Pancreas (tissue), 10 donors: ENCODE measurements at regions not wholly inside any gene's neighbourhood (a gene's known extent, or its start where the extent isn't known, plus 50 kb on each side); places are given as distances from the start of the nearest gene placed in this dataset.
"Not testable (repeated sequence)": the region's sequence is repeated elsewhere in the genome, so short reads cannot be mapped to it uniquely, and the experiment has no call there.

ENCODE experiments used
- ATAC-seq, 4 donors: fragments of 200-7000 bp; cut with Tn5 transposase; one replicate each; pipeline versions ENCODE4 v1.8.0 to v1.9.1; 2020; ENCODE audit warnings: mild to moderate bottlenecking in 4 of 4, moderate library complexity in 4 of 4
- DNase-seq, 6 donors: peaks; one replicate each; pipeline ENCODE4 v3.0.0-alpha.2; 2020
- FAIRE-seq: peaks from 2 replicates; lab custom pipeline; 2012; peaks lifted over from hg19 to GRCh38; lab: Jason Lieb, UNC
- H3K27ac ChIP-seq, 4 donors: fragments of 200-600 bp; sonication (generic); 1 replicate in 3 of 4; 2 replicates in 1 of 4; pipeline versions ENCODE4 v1.5.0 to v1.8.0; 2020
- H3K27me3 ChIP-seq, 4 donors: fragments of 200-600 bp; one replicate each; pipeline ENCODE4 v1.8.0; 2021
- H3K36me3 ChIP-seq, 3 donors: fragments of 200-600 bp; sonication (generic) in 1 of 3; one replicate each; pipeline versions ENCODE4 v1.5.0 to v1.8.0; 2020 to 2021
- H3K4me1 ChIP-seq, 3 donors: fragments of 200-600 bp; one replicate each; pipeline ENCODE4 v1.8.0; 2021
- H3K4me3 ChIP-seq, 4 donors: fragments of 200-600 bp; sonication (generic) in 2 of 4; one replicate each; pipeline versions ENCODE4 v1.5.0 to v1.8.0; 2020 to 2021
- H3K9me3 ChIP-seq, 4 donors: fragments of 200-600 bp; one replicate each; pipeline ENCODE4 v1.8.0; 2021
- WGBS, 2 donors: extraction: QIAGEN DNeasy Blood & Tissue Kit; methylation state at CpG; one replicate each; pipeline ENCODE4 v1.1.7; 2013; 5-methylcytosine and 5-hydroxymethylcytosine counted together
- intact Hi-C, 3 donors: fragments of 100-400 bp; cut with DNase I; formaldehyde crosslinking; loops; one replicate each; pipeline versions ENCODE4 v1.11.1 to v1.14.2; 2022
- TF ChIP-seq, protein P1 (sequence below), 4 donors: fragments of 200-600 bp; sonication (generic) in 3 of 4; IDR thresholded peaks; one replicate each; pipeline versions ENCODE4 v1.5.0 to v1.8.0; 2021; ENCODE audit warnings: antibody characterized with exemption in 4 of 4
- donor health status: healthy with polysubstance abuse.
- donor health status: DM: no; HTN: no; CAD: no; lungs with moderate emphysema.
- donor health status: DM: no; HTN: no; CAD: no.
- donor health status: control.
- donor health status: control.
- donor health status: Bipolar disorder and iron deficiency.
- donor health status: DM: yes; HTN: yes; CAD: no.
- donor health status: DM: no; HTN: no; CAD: no.
- donor health status: DM: no; HTN: no; CAD: no.
- donor health status: DM: yes; HTN: yes; CAD: no.

DNA sequence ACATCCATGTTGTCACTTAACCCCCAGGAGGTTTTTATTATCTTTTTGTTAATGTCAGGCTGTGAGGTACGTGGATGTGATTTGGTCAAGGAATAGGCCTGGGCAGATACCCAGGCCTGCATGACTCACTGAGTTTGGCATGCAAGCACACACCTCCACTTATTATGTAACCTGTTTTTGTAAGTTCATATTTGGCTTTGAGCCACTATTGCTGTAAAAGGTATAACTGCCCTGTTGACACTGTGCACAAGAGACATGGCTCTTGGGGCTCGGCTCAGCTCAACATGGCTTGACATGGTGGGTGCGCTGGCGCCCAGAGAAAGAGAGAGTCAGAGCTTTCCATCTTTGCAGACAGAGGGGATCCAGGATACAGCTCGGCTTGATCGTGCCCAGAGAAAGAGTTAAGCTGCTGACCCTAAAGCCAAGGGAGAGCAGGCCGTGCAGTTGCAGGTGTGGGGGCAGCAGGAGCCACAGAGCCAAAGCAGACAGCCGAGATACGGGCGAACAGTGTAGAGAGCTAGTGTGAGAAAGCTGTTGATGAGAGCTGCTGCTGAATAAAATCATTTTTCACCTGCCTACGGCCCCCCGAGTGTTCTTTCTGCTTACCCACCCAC, 67.9 kb upstream of the UNC13C start:
- intact Hi-C loops: no loop called here
- TF ChIP-seq, protein P1, sequence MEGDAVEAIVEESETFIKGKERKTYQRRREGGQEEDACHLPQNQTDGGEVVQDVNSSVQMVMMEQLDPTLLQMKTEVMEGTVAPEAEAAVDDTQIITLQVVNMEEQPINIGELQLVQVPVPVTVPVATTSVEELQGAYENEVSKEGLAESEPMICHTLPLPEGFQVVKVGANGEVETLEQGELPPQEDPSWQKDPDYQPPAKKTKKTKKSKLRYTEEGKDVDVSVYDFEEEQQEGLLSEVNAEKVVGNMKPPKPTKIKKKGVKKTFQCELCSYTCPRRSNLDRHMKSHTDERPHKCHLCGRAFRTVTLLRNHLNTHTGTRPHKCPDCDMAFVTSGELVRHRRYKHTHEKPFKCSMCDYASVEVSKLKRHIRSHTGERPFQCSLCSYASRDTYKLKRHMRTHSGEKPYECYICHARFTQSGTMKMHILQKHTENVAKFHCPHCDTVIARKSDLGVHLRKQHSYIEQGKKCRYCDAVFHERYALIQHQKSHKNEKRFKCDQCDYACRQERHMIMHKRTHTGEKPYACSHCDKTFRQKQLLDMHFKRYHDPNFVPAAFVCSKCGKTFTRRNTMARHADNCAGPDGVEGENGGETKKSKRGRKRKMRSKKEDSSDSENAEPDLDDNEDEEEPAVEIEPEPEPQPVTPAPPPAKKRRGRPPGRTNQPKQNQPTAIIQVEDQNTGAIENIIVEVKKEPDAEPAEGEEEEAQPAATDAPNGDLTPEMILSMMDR (IDR thresholded peaks at IDR 0.05): no peak
- no peak for FAIRE-seq
- Histone ChIP-seq H3K27ac (peak overlapping the region in 1 of 4 donors; percentile 40), H3K4me3 (no peak overlapping the region), H3K27me3 (no peaks in the 10 kb centered on the region), H3K36me3 (no peaks in the 10 kb centered on the region), H3K4me1 (no peaks in the 10 kb centered on the region), H3K9me3 (no peaks in the 10 kb centered on the region)
- DNase-seq: peak in 3 of 6 donors; percentile 31 to 46 (median 36)
- ATAC-seq: peak; percentile 75 to 95 (median 84)
- WGBS, 2 donors: 62% methylated on average over 12 of the region's 12 CpGs; no CpG with 5 or more reads in 1 of the 2 donors

DNA sequence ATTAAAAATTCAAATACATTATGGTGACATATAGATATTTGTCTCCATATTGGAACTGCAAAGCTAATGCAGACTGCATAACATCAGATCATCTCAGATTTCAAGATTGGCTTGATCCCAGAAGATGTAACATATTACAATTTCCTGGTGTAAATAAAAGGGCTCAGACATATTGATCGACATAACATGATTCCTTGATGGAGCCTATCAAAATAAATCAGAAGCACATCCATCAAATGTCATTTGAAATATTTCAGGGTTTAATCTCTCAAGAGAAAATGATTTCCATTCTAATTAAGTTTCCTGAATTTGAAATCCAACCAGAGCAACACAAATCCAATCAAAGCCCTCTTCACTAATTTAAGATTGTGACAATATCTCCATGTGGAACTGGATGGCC, 75.1 kb upstream of the UNC13C start:
- Histone ChIP-seq H3K27me3 (no peaks in the 10 kb centered on the region), H3K27ac (no peak overlapping the region), H3K4me1 (no peaks in the 10 kb centered on the region), H3K4me3 (no peak overlapping the region), H3K9me3 (no peaks in the 10 kb centered on the region), H3K36me3 (no peaks in the 10 kb centered on the region)
- no peak for DNase-seq
- intact Hi-C loops: no loop called here
- TF ChIP-seq, protein P1 (IDR thresholded peaks at IDR 0.05): no peak
- no peak for ATAC-seq
- 86 to 95% methylated on average over 1 of the region's 1 CpG for WGBS, 2 donors
- no peak for FAIRE-seq

DNA sequence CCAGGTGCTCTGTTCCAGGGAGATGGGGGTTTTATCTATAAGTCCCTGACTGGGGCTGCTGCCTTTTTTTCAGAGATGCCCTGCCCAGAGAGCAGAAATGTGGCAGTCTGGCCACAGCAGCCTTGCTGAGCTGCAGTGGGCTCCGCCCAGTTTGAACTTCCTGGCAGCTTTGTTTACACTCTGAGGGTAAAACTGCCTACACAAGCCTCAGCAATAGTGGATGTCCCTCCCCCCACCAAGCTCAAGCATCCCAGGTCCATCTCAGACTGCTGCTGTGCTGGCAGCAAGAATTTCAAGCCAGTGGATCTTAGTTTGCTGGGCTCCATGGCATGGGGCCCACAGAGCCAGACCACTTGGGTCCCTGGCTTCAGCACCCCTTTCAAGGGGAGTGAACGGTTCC, 84.8 kb upstream of the UNC13C start:
- H3K27ac ChIP-seq, H3K36me3 ChIP-seq, ATAC-seq, intact Hi-C loops, FAIRE-seq, DNase-seq, H3K4me1 ChIP-seq, H3K27me3 ChIP-seq, H3K9me3 ChIP-seq, H3K4me3 ChIP-seq: not testable (repeated sequence)
- WGBS, 2 donors: 84 to 89% methylated on average over 2 of the region's 2 CpGs

DNA sequence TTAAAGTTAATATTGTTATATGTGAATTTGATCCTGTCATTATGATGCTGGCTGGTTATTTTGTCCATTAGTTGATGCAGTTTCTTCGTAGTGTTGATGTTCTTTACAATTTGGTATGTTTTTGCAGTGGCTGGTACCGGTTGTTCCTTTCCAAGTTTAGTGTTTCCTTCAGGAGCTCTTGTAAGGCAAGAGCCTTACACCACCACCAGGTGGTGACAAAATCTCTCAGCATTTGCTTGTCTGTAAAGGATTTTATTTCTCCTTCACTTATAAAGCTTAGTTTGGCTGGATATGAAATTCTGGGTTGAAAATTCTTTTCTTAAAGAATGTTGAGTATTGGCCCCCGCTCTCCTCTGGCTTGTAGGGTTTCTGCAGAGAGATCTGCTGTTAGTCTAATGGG, 86.4 kb upstream of the UNC13C start:
- H3K4me3 ChIP-seq, H3K27ac ChIP-seq, intact Hi-C loops, H3K9me3 ChIP-seq, H3K27me3 ChIP-seq, H3K36me3 ChIP-seq, H3K4me1 ChIP-seq, FAIRE-seq, ATAC-seq, DNase-seq: not testable (repeated sequence)
- 60 to 63% methylated on average over 3 of the region's 3 CpGs for WGBS, 2 donors

DNA sequence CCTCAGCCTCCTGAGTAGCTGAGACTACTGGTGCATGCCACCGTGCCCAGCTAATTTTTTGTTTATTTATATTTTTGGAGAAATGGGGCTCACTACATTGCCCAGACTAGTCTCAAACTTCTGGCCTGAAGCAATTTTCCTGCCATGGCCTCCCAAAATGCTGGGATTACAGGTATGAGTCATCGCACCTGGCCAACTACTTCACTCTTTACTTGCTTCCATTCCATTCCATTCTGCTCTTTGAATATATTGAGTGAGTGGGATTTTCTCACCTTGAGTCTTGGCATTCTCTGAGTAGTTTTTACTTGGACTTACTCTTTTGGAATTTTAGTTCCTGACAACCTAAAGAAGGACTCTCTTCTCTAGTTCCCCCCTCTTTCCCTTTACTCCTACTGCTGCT, 93.8 kb upstream of the UNC13C start:
- intact Hi-C loops: no loop called here
- H3K4me3 ChIP-seq: no peak overlapping the region
- no peak for ATAC-seq
- FAIRE-seq: no peak
- no peaks in the 10 kb centered on the region for H3K36me3 ChIP-seq
- no peaks in the 10 kb centered on the region for H3K9me3 ChIP-seq
- TF ChIP-seq, protein P1 (IDR thresholded peaks at IDR 0.05): no peak
- DNase-seq: no peak
- H3K4me1 ChIP-seq: no peaks in the 10 kb centered on the region
- no peak overlapping the region for H3K27ac ChIP-seq
- WGBS, 2 donors: 84 to 92% methylated on average over 2 of the region's 2 CpGs
- H3K27me3 ChIP-seq: no peaks in the 10 kb centered on the region

DNA sequence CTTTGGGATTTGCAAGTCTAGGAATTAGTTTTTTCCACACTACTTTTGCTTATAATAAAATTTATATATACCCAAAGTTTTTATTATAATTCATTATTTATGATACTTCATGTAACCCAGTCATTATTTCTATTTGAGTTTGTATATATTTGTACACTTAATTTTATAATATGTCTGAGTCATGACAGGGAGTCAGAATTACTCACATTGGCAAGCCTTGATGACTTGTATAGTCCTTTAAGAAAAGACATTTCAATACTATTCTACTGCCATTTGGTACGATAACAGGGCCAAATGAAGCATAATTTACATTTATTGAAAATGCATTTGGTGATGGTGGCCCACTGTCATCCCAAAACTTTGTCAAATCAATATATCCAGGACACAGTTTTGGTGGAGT, 95.9 kb upstream of the UNC13C start:
- TF ChIP-seq, protein P1 (IDR thresholded peaks at IDR 0.05): no peak
- 0% methylated on average over 1 of the region's 1 CpG for WGBS, 2 donors
- no peaks in the 10 kb centered on the region for H3K27me3 ChIP-seq
- H3K27ac ChIP-seq: no peak overlapping the region
- FAIRE-seq (no peak), ATAC-seq (no peak), DNase-seq (no peak)
- no peaks in the 10 kb centered on the region for H3K4me1 ChIP-seq
- intact Hi-C loops: no loop called here
- no peaks in the 10 kb centered on the region for H3K36me3 ChIP-seq
- no peaks in the 10 kb centered on the region for H3K9me3 ChIP-seq
- no peak overlapping the region for H3K4me3 ChIP-seq
